Hepatocyte (in vitro differentiated cells): ENCODE measurements at regions not wholly inside any gene's neighbourhood (a gene's known extent, or its start where the extent isn't known, plus 50 kb on each side); places are given as distances from the start of the nearest gene placed in this dataset.

Experiments used
- EZH2phosphoT487 ChIP-seq: fragments of 200-600 bp; sonication (generic); IDR thresholded peaks from one replicate; pipeline ENCODE4 v1.6.1; 2018; ENCODE audit warnings: antibody characterized with exemption, mild to moderate bottlenecking, low read depth, moderate library complexity; ENCODE audit not compliant: unreplicated experiment, severe bottlenecking
- TF ChIP-seq, protein P1 (sequence below): fragments of 200-600 bp; sonication (generic); IDR thresholded peaks from 2 replicates; pipeline ENCODE4 v1.5.1; 2016; ENCODE audit warnings: antibody characterized with exemption, mild to moderate bottlenecking; ENCODE audit not compliant: poor library complexity

DNA sequence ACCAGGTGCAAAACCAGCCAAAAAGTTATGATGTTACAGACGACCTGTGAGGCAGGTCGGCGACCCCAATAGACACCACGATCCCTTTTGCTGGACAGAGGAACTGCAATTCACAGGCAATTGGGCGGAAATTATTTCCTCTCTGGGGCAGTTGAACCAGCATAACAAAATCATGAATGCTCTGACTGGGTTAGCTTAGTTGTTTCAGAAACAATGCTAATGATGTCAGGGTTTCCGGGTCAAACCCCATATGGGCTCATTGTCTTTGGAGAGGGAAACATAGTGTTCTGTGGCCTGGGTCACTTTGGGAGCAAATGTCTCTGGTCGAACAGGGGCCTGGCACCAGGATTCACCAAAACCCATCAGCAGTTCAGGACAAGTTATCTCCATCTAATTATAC, 669.1 kb upstream of the NRP1 start:
- TF ChIP-seq, protein P1, sequence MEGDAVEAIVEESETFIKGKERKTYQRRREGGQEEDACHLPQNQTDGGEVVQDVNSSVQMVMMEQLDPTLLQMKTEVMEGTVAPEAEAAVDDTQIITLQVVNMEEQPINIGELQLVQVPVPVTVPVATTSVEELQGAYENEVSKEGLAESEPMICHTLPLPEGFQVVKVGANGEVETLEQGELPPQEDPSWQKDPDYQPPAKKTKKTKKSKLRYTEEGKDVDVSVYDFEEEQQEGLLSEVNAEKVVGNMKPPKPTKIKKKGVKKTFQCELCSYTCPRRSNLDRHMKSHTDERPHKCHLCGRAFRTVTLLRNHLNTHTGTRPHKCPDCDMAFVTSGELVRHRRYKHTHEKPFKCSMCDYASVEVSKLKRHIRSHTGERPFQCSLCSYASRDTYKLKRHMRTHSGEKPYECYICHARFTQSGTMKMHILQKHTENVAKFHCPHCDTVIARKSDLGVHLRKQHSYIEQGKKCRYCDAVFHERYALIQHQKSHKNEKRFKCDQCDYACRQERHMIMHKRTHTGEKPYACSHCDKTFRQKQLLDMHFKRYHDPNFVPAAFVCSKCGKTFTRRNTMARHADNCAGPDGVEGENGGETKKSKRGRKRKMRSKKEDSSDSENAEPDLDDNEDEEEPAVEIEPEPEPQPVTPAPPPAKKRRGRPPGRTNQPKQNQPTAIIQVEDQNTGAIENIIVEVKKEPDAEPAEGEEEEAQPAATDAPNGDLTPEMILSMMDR = no peak
- TF ChIP-seq EZH2phosphoT487 = no peak
